ENCODE measurements at regions not wholly inside any gene's neighbourhood (a gene's known extent, or its start where the extent isn't known, plus 50 kb on each side); places are given as distances from the start of the nearest gene placed in this dataset.
A peak's percentile ranks its signal among the peaks of the same experiment; 100 is the strongest.

- H3K4me3 ChIP-seq, result no peak overlapping the region
- no peaks in the 10 kb centered on the region for H3K36me3 ChIP-seq
- no peaks in the 10 kb centered on the region for H3K27me3 ChIP-seq
- no peak overlapping the region for H3K27ac ChIP-seq
- H3K4me1 ChIP-seq (ENCODE audit: low read depth), result peaks cover 6% of the 10 kb centered on the region
- no peaks in the 10 kb centered on the region for H3K9me3 ChIP-seq (ENCODE audit: low read depth)
- TF ChIP-seq, protein P1, sequence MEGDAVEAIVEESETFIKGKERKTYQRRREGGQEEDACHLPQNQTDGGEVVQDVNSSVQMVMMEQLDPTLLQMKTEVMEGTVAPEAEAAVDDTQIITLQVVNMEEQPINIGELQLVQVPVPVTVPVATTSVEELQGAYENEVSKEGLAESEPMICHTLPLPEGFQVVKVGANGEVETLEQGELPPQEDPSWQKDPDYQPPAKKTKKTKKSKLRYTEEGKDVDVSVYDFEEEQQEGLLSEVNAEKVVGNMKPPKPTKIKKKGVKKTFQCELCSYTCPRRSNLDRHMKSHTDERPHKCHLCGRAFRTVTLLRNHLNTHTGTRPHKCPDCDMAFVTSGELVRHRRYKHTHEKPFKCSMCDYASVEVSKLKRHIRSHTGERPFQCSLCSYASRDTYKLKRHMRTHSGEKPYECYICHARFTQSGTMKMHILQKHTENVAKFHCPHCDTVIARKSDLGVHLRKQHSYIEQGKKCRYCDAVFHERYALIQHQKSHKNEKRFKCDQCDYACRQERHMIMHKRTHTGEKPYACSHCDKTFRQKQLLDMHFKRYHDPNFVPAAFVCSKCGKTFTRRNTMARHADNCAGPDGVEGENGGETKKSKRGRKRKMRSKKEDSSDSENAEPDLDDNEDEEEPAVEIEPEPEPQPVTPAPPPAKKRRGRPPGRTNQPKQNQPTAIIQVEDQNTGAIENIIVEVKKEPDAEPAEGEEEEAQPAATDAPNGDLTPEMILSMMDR (IDR thresholded peaks at IDR 0.05; ENCODE audit: low read depth, low read length), result no peak
- DNase-seq (ENCODE audit: low read depth in 1 of 2, low spot score in 1 of 2), result peak in 1 of 2 donors; percentile 93
Measured at GRCh38 chr3:64741341-64741740, 53.5 kb upstream of the ADAMTS9 start.

- Histone ChIP-seq H3K27ac (no peak overlapping the region), H3K36me3 (no peaks in the 10 kb centered on the region), H3K9me3 (ENCODE audit: low read depth) (no peaks in the 10 kb centered on the region), H3K4me3 (no peak overlapping the region), H3K4me1 (ENCODE audit: low read depth) (peaks cover 6% of the 10 kb centered on the region), H3K27me3 (no peaks in the 10 kb centered on the region)
- peak in 1 of 2 donors; percentile 65 for DNase-seq (ENCODE audit: low read depth in 1 of 2, low spot score in 1 of 2)
- TF ChIP-seq, protein P1 (IDR thresholded peaks at IDR 0.05; ENCODE audit: low read depth, low read length), result no peak
Measured at GRCh38 chr3:64739971-64740631, 52.3 kb upstream of the ADAMTS9 start.
